ENCODE measurements at regions not wholly inside any gene's neighbourhood (a gene's known extent, or its start where the extent isn't known, plus 50 kb on each side); places are given as distances from the start of the nearest gene placed in this dataset.

DNA sequence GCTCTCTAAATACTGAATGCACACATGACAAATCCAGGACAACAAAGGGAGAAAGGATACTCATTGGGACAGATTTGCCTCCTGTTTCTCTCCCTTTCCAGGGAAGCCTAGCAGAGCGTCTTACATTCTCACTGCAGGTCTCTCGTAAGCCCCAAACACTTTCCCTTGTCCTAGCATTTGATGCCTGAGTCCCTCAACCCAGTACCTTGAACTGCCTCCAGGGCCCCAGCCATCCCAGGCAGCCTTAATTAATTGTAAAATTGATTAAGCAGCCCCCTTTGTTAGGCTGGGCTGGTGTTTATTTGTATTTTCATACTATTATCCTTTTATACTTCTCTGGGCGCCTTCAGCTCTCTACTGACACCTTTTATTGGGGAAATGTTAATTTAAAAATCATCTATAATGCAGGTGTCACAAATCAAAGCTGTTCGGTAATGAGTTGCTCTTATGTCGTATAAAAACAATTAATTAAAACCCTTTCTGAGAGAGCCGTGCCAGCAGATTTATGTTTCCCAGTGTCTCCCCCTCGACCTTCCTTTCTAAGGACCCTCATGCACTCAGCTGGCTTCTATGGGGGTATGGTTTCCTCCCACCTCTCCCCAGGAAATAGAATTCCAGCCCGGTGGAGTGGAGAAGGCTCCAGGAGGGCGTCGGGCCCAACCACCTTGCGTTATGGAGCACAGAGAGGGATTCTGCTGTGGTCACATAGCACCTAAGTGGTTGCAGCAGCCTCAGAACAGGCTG, 243.8 kb downstream of the RPS24 start:
- in situ Hi-C loops (cut with HindIII; ENCODE audit: low pct_ligation_motif_present, low sequenced_read_pairs), result no loop called here
- DNase-seq, result no peak
- H3K4me3 ChIP-seq (ENCODE audit: low read depth, low read length), result no peak overlapping the region
- no peak overlapping the region for H3K27ac ChIP-seq
- no peaks in the 10 kb centered on the region for H3K27me3 ChIP-seq (replicated peaks)
- H3K36me3 ChIP-seq (replicated peaks), result no peaks in the 10 kb centered on the region
- TF ChIP-seq, protein P1, sequence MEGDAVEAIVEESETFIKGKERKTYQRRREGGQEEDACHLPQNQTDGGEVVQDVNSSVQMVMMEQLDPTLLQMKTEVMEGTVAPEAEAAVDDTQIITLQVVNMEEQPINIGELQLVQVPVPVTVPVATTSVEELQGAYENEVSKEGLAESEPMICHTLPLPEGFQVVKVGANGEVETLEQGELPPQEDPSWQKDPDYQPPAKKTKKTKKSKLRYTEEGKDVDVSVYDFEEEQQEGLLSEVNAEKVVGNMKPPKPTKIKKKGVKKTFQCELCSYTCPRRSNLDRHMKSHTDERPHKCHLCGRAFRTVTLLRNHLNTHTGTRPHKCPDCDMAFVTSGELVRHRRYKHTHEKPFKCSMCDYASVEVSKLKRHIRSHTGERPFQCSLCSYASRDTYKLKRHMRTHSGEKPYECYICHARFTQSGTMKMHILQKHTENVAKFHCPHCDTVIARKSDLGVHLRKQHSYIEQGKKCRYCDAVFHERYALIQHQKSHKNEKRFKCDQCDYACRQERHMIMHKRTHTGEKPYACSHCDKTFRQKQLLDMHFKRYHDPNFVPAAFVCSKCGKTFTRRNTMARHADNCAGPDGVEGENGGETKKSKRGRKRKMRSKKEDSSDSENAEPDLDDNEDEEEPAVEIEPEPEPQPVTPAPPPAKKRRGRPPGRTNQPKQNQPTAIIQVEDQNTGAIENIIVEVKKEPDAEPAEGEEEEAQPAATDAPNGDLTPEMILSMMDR (IDR thresholded peaks at IDR 0.05; ENCODE audit: low read depth, low read length, missing control alignments), result no peak

DNA sequence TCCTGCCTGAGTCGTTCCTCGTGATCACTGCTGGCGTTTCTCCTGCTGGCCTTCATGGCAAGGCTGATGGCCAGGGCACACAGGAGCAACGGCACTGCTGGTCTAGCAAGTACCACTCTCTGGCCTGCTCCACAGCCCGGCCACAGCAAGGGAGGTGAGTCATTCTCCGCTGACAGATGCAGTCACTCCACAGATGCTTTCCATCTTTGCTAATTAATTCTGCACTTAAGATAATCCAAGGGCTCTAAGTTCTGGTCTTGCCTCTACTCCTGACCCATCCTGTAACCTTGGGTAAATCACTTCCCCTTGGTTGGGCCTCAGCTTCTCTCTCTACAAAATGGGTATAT, 244.4 kb downstream of the RPS24 start:
- TF ChIP-seq, protein P1 (IDR thresholded peaks at IDR 0.05; ENCODE audit: low read depth, low read length, missing control alignments), result no peak
- H3K27ac ChIP-seq, result no peak overlapping the region
- no peak overlapping the region for H3K4me3 ChIP-seq (ENCODE audit: low read depth, low read length)
- in situ Hi-C loops (cut with HindIII; ENCODE audit: low pct_ligation_motif_present, low sequenced_read_pairs), result no loop called here
- H3K27me3 ChIP-seq (replicated peaks), result peaks cover 1% of the 10 kb centered on the region
- peak; percentile 9 for DNase-seq
- H3K36me3 ChIP-seq (replicated peaks), result no peaks in the 10 kb centered on the region

DNA sequence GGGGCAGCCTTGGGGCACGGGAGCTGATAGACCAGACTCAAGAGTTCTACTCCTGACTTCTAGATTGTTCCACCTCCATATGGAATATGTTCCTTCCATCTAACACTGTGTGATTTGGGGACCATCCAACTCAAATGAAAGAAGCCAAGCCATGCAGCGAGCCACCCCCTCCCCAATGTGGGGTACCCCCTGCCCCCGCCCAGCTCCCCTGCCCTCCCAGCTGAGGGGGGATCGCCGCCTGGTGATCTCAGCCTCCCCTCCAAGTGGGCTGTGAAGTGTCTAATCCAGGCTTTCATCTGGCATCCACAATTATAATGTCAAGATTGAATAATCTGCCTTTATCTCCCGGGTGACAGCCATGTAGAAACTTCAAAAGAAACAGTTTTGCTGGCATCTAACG, 246.1 kb downstream of the RPS24 start:
- no peak overlapping the region for H3K4me3 ChIP-seq (ENCODE audit: low read depth, low read length)
- in situ Hi-C loops (cut with HindIII; ENCODE audit: low pct_ligation_motif_present, low sequenced_read_pairs), result no loop called here
- peaks cover 6% of the 10 kb centered on the region for H3K27me3 ChIP-seq (replicated peaks)
- DNase-seq, result no peak
- TF ChIP-seq, protein P1 (IDR thresholded peaks at IDR 0.05; ENCODE audit: low read depth, low read length, missing control alignments), result no peak
- no peak overlapping the region for H3K27ac ChIP-seq
- no peaks in the 10 kb centered on the region for H3K36me3 ChIP-seq (replicated peaks)

DNA sequence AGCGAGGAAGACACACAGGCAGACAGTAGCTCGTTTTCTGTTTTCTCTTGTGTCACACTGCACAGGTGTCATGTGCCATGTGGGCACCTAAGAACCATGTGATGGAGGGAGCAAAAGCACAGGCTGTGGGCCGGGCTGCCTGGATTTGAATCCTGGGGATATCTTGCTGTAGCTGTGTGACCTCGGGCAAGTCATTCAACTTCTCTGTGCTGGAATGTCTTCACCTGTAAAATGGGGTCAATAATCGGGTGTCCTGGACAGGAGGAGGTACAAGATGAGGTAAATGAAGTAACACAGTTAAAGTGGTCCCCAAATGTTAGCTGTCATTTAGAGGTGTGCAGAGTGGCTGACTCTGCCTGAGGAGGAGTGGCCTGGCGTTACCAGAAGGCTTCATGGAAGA, 246.9 kb downstream of the RPS24 start:
- in situ Hi-C loops (cut with HindIII; ENCODE audit: low pct_ligation_motif_present, low sequenced_read_pairs), result no loop called here
- Histone ChIP-seq H3K36me3 (replicated peaks) (no peaks in the 10 kb centered on the region), H3K27ac (no peak overlapping the region), H3K27me3 (replicated peaks) (peaks cover 6% of the 10 kb centered on the region), H3K4me3 (ENCODE audit: low read depth, low read length) (no peak overlapping the region)
- no peak for DNase-seq
- TF ChIP-seq, protein P1 (IDR thresholded peaks at IDR 0.05; ENCODE audit: low read depth, low read length, missing control alignments), result no peak

DNA sequence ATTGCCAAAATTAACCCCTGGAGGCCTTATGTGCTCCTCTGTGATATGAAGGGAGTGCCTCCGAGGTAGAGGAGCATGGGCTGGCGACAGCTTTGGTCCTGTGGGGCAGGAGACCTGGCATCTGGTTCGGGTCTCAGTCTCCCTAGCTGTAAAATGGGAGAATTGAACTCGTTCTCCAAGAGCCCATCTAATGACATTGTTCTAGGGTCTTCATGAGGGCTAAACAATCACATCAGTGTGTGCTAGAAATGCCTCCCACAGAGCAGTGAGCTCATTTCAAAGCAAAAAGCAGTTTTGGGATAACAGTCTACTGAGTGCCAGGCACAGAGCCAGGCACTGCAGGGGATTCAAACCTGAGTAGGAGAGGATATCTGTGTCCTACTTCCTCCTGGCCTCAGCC, 248.0 kb downstream of the RPS24 start:
- Histone ChIP-seq H3K27me3 (replicated peaks) (peaks cover 10% of the 10 kb centered on the region), H3K4me3 (ENCODE audit: low read depth, low read length) (no peak overlapping the region), H3K27ac (no peak overlapping the region), H3K36me3 (replicated peaks) (no peaks in the 10 kb centered on the region)
- no peak for DNase-seq
- TF ChIP-seq, protein P1 (IDR thresholded peaks at IDR 0.05; ENCODE audit: low read depth, low read length, missing control alignments), result no peak
- in situ Hi-C loops (cut with HindIII; ENCODE audit: low pct_ligation_motif_present, low sequenced_read_pairs), result no loop called here

Data from brain microvascular endothelial cell (primary cell).